Endothelial cell of umbilical vein (primary cell): ENCODE measurements at regions not wholly inside any gene's neighbourhood (a gene's known extent, or its start where the extent isn't known, plus 50 kb on each side); places are given as distances from the start of the nearest gene placed in this dataset.

ENCODE experiments used
- BruUV-seq: library from RNA; stranded (reverse); fragments of 400-500 nt; replicated peaks from 2 replicates; lab custom pipeline; 2021; lab: Mats Ljungman, UMichigan
- CTCF ChIA-PET: fragments of 300-600, 350-600 bp; sonication (Branson Sonifier 250); formaldehyde crosslinking; loops from one replicate; lab custom pipeline; 2021; ENCODE audit warnings: antibody characterized with exemption, inconsistent platforms; lab: Charles Lee
- POLR2A ChIA-PET: fragments of 300-600, 350-600 bp; sonication (Branson Sonifier 250); formaldehyde crosslinking; loops from one replicate; lab custom pipeline; 2021; ENCODE audit warnings: antibody characterized with exemption, inconsistent platforms; lab: Charles Lee
- DNase-seq: peaks from one replicate; pipeline ENCODE4 v3.0.0-alpha.2; 2011; ENCODE audit warnings: low read depth, low spot score
- FAIRE-seq: peaks from 2 replicates; lab custom pipeline; 2011; peaks lifted over from hg19 to GRCh38; lab: Jason Lieb, UNC
- H2AFZ ChIP-seq: 2 replicates; pipeline ENCODE4 v1.6.0; 2012; ENCODE audit warnings: low read depth, low read length, control low read depth, inconsistent platforms
- H3K27ac ChIP-seq: 2 replicates; pipeline ENCODE4 v1.5.1; 2011; ENCODE audit warnings: low read depth, mild to moderate bottlenecking, control low read depth, low read length, moderate library complexity; ENCODE audit not compliant: insufficient read depth
- H3K27me3 ChIP-seq, 2 experiments: 2 replicates each; pipeline versions ENCODE4 v1.6.0 to v1.6.1; 2011; ENCODE audit warnings: low read length in 2 of 2, mixed read lengths in 1 of 2; ENCODE audit not compliant: control insufficient read depth in 2 of 2, insufficient read depth in 2 of 2
- H3K36me3 ChIP-seq, 2 experiments: 2 replicates in 1 of 2; 3 replicates in 1 of 2; pipeline ENCODE4 v1.5.1; 2011; ENCODE audit warnings: low read length in 2 of 2, mild to moderate bottlenecking in 1 of 2, moderate library complexity in 1 of 2; ENCODE audit not compliant: control insufficient read depth in 2 of 2, insufficient read depth in 2 of 2; ENCODE audit errors: extremely low read depth in 1 of 2
- H3K4me1 ChIP-seq: 3 replicates; pipeline ENCODE4 v1.5.1; 2011; ENCODE audit warnings: mild to moderate bottlenecking, low read length; ENCODE audit not compliant: control insufficient read depth, insufficient read depth; ENCODE audit errors: extremely low read depth
- H3K4me2 ChIP-seq: 2 replicates; pipeline ENCODE4 v1.6.1; 2011; ENCODE audit warnings: low read length, control low read depth, mixed read lengths; ENCODE audit not compliant: insufficient read depth
- H3K4me3 ChIP-seq, 3 experiments: fragments of 200-600 bp in 1 of 3; sonication (generic), shearing (Covaris generic) in 1 of 3; replicated peaks in 1 of 3; 2 replicates each; pipeline ENCODE4 v1.5.1; 2011 to 2016; ENCODE audit warnings: control low read depth in 3 of 3, low read length in 3 of 3, mild to moderate bottlenecking in 2 of 3, inconsistent platforms in 1 of 3, low read depth in 1 of 3, moderate library complexity in 1 of 3; ENCODE audit not compliant: insufficient read depth in 1 of 3
- H3K79me2 ChIP-seq: 2 replicates; pipeline ENCODE4 v1.6.0; 2012; ENCODE audit warnings: low read length, inconsistent platforms; ENCODE audit not compliant: control insufficient read depth, insufficient read depth
- H3K9ac ChIP-seq: replicated peaks from 2 replicates; pipeline ENCODE3; 2011; ENCODE audit warnings: low read length, control low read depth; ENCODE audit not compliant: insufficient read depth; ENCODE audit errors: extremely low read depth
- H3K9me1 ChIP-seq: replicated peaks from 3 replicates; pipeline ENCODE4 v1.6.0; 2011; ENCODE audit warnings: mild to moderate bottlenecking, low read length; ENCODE audit not compliant: control insufficient read depth, insufficient read depth; ENCODE audit errors: extremely low read depth
- H3K9me3 ChIP-seq: replicated peaks from 2 replicates; pipeline ENCODE4 v1.5.1; 2012; ENCODE audit warnings: low read length, inconsistent platforms; ENCODE audit not compliant: control insufficient read depth, insufficient read depth
- H4K20me1 ChIP-seq: replicated peaks from 2 replicates; pipeline ENCODE3; 2011; ENCODE audit warnings: mild to moderate bottlenecking, low read length; ENCODE audit not compliant: control insufficient read depth, insufficient read depth; ENCODE audit errors: extremely low read depth
- CTCF ChIP-seq, 2 donors: IDR thresholded peaks; 1 replicate in 1 of 2; 2 replicates in 1 of 2; pipeline ENCODE4 v1.5.1; 2011; ENCODE audit warnings: low read length in 2 of 2, mild to moderate bottlenecking in 2 of 2, moderate library complexity in 2 of 2, control low read depth in 1 of 2, inconsistent platforms in 1 of 2, low read depth in 1 of 2; ENCODE audit not compliant: insufficient read depth in 1 of 2; ENCODE audit errors: extremely low read depth in 1 of 2
- EZH2 ChIP-seq: IDR thresholded peaks from 2 replicates; pipeline ENCODE4 v1.6.1; 2012; ENCODE audit warnings: borderline replicate concordance, low read depth, mild to moderate bottlenecking, moderate library complexity, low read length, inconsistent platforms; ENCODE audit not compliant: severe bottlenecking
- FOS ChIP-seq: IDR thresholded peaks from 2 replicates; pipeline ENCODE4 v1.6.1; 2011; ENCODE audit warnings: mild to moderate bottlenecking, low read length, moderate library complexity, borderline replicate concordance; ENCODE audit not compliant: insufficient read depth
- GATA2 ChIP-seq: IDR thresholded peaks from 2 replicates; pipeline ENCODE4 v1.7.0; 2011; ENCODE audit warnings: low read depth, mild to moderate bottlenecking, moderate library complexity, mixed read lengths, low read length; ENCODE audit not compliant: insufficient read length, insufficient read depth
- JUN ChIP-seq: IDR thresholded peaks from 2 replicates; pipeline ENCODE4 v1.6.1; 2011; ENCODE audit warnings: borderline replicate concordance, low read depth; ENCODE audit not compliant: insufficient read length, insufficient read depth
- MAX ChIP-seq: IDR thresholded peaks from 2 replicates; pipeline ENCODE4 v1.6.1; 2011; ENCODE audit not compliant: insufficient read depth, insufficient read length
- MYC ChIP-seq: IDR thresholded peaks from one replicate; pipeline ENCODE4 v1.6.1; 2011; ENCODE audit warnings: mild to moderate bottlenecking, low read depth, low read length
- POLR2A ChIP-seq: IDR thresholded peaks from 2 replicates; pipeline ENCODE4 v1.6.1; 2012; ENCODE audit warnings: low read depth, mild to moderate bottlenecking, control low read depth, low read length
- POLR2AphosphoS5 ChIP-seq: IDR thresholded peaks from 2 replicates; pipeline ENCODE4 v1.6.1; 2012; ENCODE audit warnings: low read depth, mild to moderate bottlenecking, control low read depth, low read length, moderate library complexity; ENCODE audit not compliant: insufficient read depth
- dilution Hi-C: fragments of 300-500 bp; cut with MboI; formaldehyde crosslinking; loops from one replicate; pipeline ENCODE4 v1.15.0; 2019; ENCODE audit warnings: low sequenced_read_pairs; ENCODE audit not compliant: extremely low pct_ligation_motif_present
- intact Hi-C: fragments of 100-400 bp; cut with micrococcal nuclease; formaldehyde crosslinking; loops from one replicate; pipeline ENCODE4 v1.10.0; 2022

- Histone ChIP-seq H3K36me3 (no peaks in the 10 kb centered on the region), H4K20me1 (no peaks in the 10 kb centered on the region), H3K4me2 (no peak overlapping the region), H3K9me3 (no peaks in the 10 kb centered on the region), H3K27ac (no peak overlapping the region), H3K4me1 (no peaks in the 10 kb centered on the region), H3K4me3 (no peak overlapping the region), H3K9ac (no peak overlapping the region), H3K79me2 (no peaks in the 10 kb centered on the region), H3K27me3 (no peaks in the 10 kb centered on the region), H2AFZ (no peak overlapping the region), H3K9me1 (no peaks in the 10 kb centered on the region)
- CTCF ChIA-PET = no interaction called here
- no TSS peak for BruUV-seq
- dilution Hi-C loops (no loop called here), intact Hi-C loops (no loop called here)
- TF ChIP-seq JUN (no peak), GATA2 (no peak), MAX (no peak), POLR2A (no peak), MYC (no peak), POLR2AphosphoS5 (no peak), CTCF (IDR thresholded peaks at IDR 0.05; ENCODE audit: extremely low read depth in 1 of 2, insufficient read depth in 1 of 2, low read depth in 1 of 2, low read length in 2 of 2) (no peak), FOS (no peak), EZH2 (no peak)
- DNase-seq (no peak), FAIRE-seq (no peak)
- POLR2A ChIA-PET = no interaction called here
Observed at GRCh38 chr2:145688156-145688555, 1168.2 kb upstream of the ZEB2 start.
